Common myeloid progenitor, CD34-positive (primary cell): ENCODE measurements at regions not wholly inside any gene's neighbourhood (a gene's known extent, or its start where the extent isn't known, plus 50 kb on each side); places are given as distances from the start of the nearest gene placed in this dataset.

Experiments
- CTCF ChIA-PET: fragments of 350-600 bp; sonication (Branson Sonifier 250); formaldehyde crosslinking; loops from one replicate; lab custom pipeline; 2021; ENCODE audit warnings: antibody characterized with exemption; lab: Charles Lee
- POLR2A ChIA-PET: fragments of 350-600 bp; sonication (Branson Sonifier 250); formaldehyde crosslinking; loops from one replicate; lab custom pipeline; 2021; ENCODE audit warnings: antibody characterized with exemption; lab: Charles Lee
- DNase-seq, 3 donors: peaks; one replicate each; pipeline versions ENCODE4 v3.0.0 to v3.0.0-alpha.2; 2013
- H3K27ac ChIP-seq, 2 experiments: 1 replicate in 1 of 2; 2 replicates in 1 of 2; pipeline ENCODE4 v1.7.0; 2013; ENCODE audit warnings: inconsistent platforms in 2 of 2, low read length in 2 of 2, mild to moderate bottlenecking in 2 of 2, low read depth in 1 of 2, moderate library complexity in 1 of 2; ENCODE audit not compliant: severe bottlenecking in 2 of 2, insufficient read depth in 1 of 2, poor library complexity in 1 of 2
- H3K27me3 ChIP-seq, 5 experiments: replicated peaks in 2 of 5; 1 replicate in 3 of 5; 2 replicates in 2 of 5; pipeline versions ENCODE4 v1.6.1 to v1.7.0; 2013; ENCODE audit warnings: low read length in 4 of 5, mild to moderate bottlenecking in 2 of 5, moderate library complexity in 2 of 5, inconsistent platforms in 1 of 5; ENCODE audit not compliant: insufficient read depth in 5 of 5, control insufficient read depth in 4 of 5
- H3K36me3 ChIP-seq, 4 experiments: 1 replicate in 2 of 4; 2 replicates in 2 of 4; pipeline versions ENCODE4 v1.6.1 to v1.7.0; 2013; ENCODE audit warnings: low read length in 3 of 4, control low read depth in 1 of 4, mild to moderate bottlenecking in 1 of 4; ENCODE audit not compliant: control insufficient read depth in 4 of 4, insufficient read depth in 4 of 4
- H3K4me1 ChIP-seq, 4 experiments: 1 replicate in 3 of 4; 2 replicates in 1 of 4; pipeline versions ENCODE4 v1.6.1 to v1.7.1; 2013; ENCODE audit warnings: low read length in 3 of 4, mild to moderate bottlenecking in 3 of 4, control low read depth in 1 of 4, inconsistent platforms in 1 of 4, moderate library complexity in 1 of 4; ENCODE audit not compliant: control insufficient read depth in 4 of 4, insufficient read depth in 4 of 4; ENCODE audit errors: control extremely low read depth in 1 of 4
- H3K4me3 ChIP-seq, 7 experiments: 1 replicate in 4 of 7; 2 replicates in 3 of 7; pipeline versions ENCODE4 v1.5.1 to v1.7.0; 2013; ENCODE audit warnings: mild to moderate bottlenecking in 7 of 7, low read length in 6 of 7, moderate library complexity in 6 of 7, inconsistent platforms in 2 of 7, low read depth in 2 of 7, control low read depth in 1 of 7; ENCODE audit not compliant: insufficient read depth in 4 of 7, control insufficient read depth in 1 of 7; ENCODE audit errors: extremely low read depth in 1 of 7
- H3K9me3 ChIP-seq, 5 experiments: 1 replicate in 4 of 5; 2 replicates in 1 of 5; pipeline versions ENCODE4 v1.6.1 to v1.7.1; 2013; ENCODE audit warnings: low read length in 4 of 5, mild to moderate bottlenecking in 2 of 5, inconsistent platforms in 1 of 5, low read depth in 1 of 5, moderate library complexity in 1 of 5; ENCODE audit not compliant: control insufficient read depth in 4 of 5, insufficient read depth in 2 of 5; ENCODE audit errors: control extremely low read depth in 1 of 5
- WGBS: methylation state at CpG from one replicate; pipeline ENCODE4 v1.1.5; 2013; ENCODE audit not compliant: insufficient coverage; 5-methylcytosine and 5-hydroxymethylcytosine counted together

DNA sequence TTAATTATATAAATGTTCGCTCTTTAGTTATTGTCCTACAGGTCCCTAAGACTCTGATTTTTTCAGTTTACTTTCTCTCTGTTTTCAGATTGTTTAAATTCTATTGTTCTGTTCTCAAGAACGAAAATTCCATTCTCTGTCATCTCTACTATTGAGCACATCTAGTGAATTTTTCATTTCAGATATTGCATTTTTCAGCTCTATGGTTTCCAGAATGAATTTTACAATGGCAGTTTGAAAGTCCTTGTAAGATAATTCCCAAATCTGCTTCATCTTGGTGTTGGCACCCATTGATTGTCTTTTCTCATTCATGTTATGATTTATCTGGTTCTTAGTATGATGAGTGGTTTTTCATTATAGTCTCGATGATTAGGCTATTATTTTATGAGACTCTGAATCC lies 519.6 kb upstream of the LRFN5 start:
- ChIA-PET CTCF (no interaction called here), POLR2A (no interaction called here)
- WGBS: no CpG with 5 or more reads among the region's 3 CpGs
- no peak for DNase-seq
- Histone ChIP-seq H3K4me1 (no peaks in the 10 kb centered on the region), H3K9me3 (peaks cover 0 to 7% (median 0%) of the 10 kb centered on the region in 5 experiments), H3K36me3 (no peaks in the 10 kb centered on the region), H3K27ac (no peak overlapping the region), H3K27me3 (no peaks in the 10 kb centered on the region), H3K4me3 (no peak overlapping the region)

DNA sequence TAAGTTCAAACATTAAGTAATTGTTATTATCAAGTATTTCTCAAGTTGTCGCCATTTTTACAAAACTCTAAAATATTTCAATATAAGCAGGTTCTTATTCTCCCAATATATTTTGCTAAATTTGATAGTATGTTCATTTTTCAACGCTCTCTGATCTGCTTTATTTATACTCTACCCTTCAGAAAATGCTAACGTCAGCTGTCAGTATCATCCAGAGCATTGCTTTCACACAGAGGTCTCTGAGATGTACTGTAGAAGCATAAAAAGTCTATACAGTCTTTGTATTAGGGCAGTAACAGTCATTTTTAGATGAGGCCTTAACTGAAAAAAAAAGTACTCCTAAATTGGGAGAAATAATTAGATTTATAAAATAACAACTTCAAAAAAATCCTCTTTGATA lies 533.1 kb upstream of the LRFN5 start:
- Histone ChIP-seq H3K4me3 (no peak overlapping the region), H3K4me1 (no peaks in the 10 kb centered on the region), H3K9me3 (no peaks in the 10 kb centered on the region), H3K27ac (no peak overlapping the region), H3K27me3 (no peaks in the 10 kb centered on the region), H3K36me3 (no peaks in the 10 kb centered on the region)
- CTCF ChIA-PET: no interaction called here
- POLR2A ChIA-PET: no interaction called here
- no peak for DNase-seq
- WGBS: no CpG with 5 or more reads among the region's 3 CpGs

DNA sequence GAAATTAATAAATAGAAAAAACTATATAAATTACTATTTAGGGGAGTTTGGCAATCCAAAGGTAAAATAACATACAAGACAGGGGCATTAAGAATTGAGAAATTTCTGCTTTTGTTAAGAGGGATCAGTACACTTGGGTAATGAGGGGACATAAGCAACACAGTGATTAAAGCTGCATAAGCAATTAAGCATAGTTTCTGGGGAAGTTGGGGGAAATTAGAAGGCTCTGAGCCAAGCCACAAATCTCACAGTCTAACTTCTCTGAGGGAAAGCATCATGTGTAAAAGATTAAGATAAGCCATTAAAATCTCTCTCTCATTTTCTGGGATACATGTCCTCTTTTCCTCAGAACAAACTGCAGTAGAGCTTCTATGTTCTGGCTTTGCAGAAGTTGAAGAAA lies 533.9 kb upstream of the LRFN5 start:
- POLR2A ChIA-PET: no interaction called here
- no peaks in the 10 kb centered on the region for H3K4me1 ChIP-seq
- CTCF ChIA-PET: no interaction called here
- no peak overlapping the region for H3K4me3 ChIP-seq
- no peak for DNase-seq
- H3K27me3 ChIP-seq: no peaks in the 10 kb centered on the region
- no peaks in the 10 kb centered on the region for H3K9me3 ChIP-seq
- no peaks in the 10 kb centered on the region for H3K36me3 ChIP-seq
- no peak overlapping the region for H3K27ac ChIP-seq

DNA sequence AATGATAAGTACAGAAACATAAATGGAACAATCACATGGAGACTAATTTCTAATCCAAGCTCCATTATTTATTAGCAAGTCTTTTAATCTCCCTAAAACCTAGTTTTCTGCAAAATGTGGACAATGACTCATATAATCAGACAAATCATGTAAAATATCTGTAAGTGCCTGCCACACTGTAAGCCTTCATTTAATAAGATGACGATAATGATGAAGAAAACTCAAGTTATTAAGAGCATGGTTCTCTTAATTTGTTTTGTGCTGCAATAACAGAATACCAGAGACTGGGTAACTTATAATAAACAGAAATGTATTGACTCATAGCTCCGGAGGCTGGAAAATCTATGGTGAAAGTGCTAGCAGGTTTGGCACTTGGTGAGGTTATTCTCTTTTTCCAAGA lies 535.3 kb upstream of the LRFN5 start:
- POLR2A ChIA-PET: no interaction called here
- no peak for DNase-seq
- Histone ChIP-seq H3K4me3 (no peak overlapping the region), H3K27me3 (no peaks in the 10 kb centered on the region), H3K27ac (no peak overlapping the region), H3K4me1 (no peaks in the 10 kb centered on the region), H3K36me3 (no peaks in the 10 kb centered on the region), H3K9me3 (no peaks in the 10 kb centered on the region)
- WGBS: 88% methylated on average over 2 of the region's 2 CpGs
- CTCF ChIA-PET: no interaction called here

DNA sequence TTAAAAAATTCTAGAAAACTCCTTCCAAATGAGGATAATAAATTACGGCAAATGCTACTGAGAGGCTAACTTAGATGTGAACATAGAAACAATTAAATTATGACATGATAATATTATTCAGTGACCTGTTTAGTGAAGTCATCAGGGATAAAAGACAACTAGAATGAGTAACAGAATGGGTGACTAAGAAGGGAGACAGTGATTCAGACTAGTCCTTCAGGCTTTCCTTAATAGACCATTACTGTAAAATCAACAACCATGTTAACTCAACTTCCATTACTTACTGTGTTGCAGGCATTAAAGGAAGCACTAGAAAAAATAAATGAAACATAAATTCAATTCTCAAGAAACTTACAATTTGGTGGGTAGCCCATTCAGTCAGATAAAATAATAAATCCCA lies 543.9 kb upstream of the LRFN5 start:
- no CpG with 5 or more reads among the region's 1 CpG for WGBS
- Histone ChIP-seq H3K4me1 (no peaks in the 10 kb centered on the region), H3K4me3 (no peak overlapping the region), H3K27me3 (no peaks in the 10 kb centered on the region), H3K9me3 (no peaks in the 10 kb centered on the region), H3K36me3 (no peaks in the 10 kb centered on the region), H3K27ac (no peak overlapping the region)
- POLR2A ChIA-PET: no interaction called here
- no peak for DNase-seq
- CTCF ChIA-PET: no interaction called here

DNA sequence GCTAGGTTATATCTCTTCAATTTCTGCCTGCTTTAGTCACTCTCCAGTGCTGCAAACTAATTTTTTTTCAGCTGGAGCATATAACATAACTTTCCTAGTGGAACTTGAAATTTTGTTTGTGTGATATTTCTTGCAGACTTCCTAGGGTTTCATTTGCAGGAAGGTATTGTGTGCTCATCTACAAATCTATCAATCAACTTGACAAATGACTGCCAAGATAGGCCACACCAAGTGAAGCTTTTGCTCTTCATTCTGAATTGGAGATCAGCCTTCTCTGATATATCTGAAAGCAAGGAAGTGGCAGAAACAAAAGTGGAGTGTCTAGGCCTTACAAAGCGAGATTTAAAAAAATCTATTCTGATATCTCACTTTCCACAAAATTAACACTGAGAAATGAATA lies 551.1 kb upstream of the LRFN5 start:
- no peaks in the 10 kb centered on the region for H3K27me3 ChIP-seq
- no peak overlapping the region for H3K4me3 ChIP-seq
- CTCF ChIA-PET: no interaction called here
- H3K9me3 ChIP-seq: no peaks in the 10 kb centered on the region
- POLR2A ChIA-PET: no interaction called here
- H3K4me1 ChIP-seq: no peaks in the 10 kb centered on the region
- no peak for DNase-seq
- H3K27ac ChIP-seq: no peak overlapping the region
- no peaks in the 10 kb centered on the region for H3K36me3 ChIP-seq
- no CpG with 5 or more reads among the region's 1 CpG for WGBS

DNA sequence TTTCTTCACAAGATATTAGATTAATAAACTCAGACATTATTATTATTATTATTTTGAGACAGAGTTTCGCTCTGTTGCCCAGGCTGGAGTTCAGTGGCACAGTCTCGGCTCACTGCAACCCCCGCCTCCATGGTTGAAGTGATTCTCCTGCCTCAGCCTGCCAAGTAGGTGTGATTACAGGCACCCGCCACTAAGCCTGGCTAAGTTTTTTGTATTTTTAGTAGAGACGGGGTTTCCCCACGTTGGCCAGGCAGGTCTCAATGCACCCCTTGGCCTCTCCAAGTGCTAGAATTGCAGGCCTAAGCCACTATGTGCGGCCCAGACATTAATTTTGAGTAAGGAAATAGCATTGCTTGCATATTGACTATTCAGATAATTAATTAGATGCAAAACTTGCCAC lies 554.9 kb upstream of the LRFN5 start:
- no peaks in the 10 kb centered on the region for H3K4me1 ChIP-seq
- CTCF ChIA-PET: no interaction called here
- H3K27me3 ChIP-seq: no peaks in the 10 kb centered on the region
- H3K27ac ChIP-seq: no peak overlapping the region
- no peak for DNase-seq
- WGBS: 60% methylated on average over 2 of the region's 7 CpGs
- POLR2A ChIA-PET: no interaction called here
- no peaks in the 10 kb centered on the region for H3K36me3 ChIP-seq
- no peak overlapping the region for H3K4me3 ChIP-seq
- H3K9me3 ChIP-seq: no peaks in the 10 kb centered on the region

DNA sequence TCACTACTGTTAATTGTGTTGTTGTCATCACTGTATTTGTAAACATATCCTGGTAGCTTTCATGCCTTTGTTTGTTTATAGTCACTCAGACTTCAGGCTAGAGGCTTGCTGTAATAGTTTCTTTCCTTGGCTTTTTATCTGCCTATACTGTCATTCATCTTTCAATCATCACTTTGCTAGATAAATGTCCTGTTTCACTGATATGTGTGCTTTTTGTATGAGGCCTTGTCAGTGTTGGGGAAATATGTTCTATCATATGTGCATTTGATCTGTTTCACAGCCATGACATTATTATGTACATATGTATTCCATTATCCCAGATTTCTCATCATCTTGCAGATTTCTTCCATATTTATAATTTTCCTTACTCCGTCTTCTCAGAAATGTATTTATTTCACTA lies 558.9 kb upstream of the LRFN5 start:
- ChIA-PET CTCF (no interaction called here), POLR2A (no interaction called here)
- H3K4me1 ChIP-seq: no peaks in the 10 kb centered on the region
- no peak overlapping the region for H3K27ac ChIP-seq
- no peaks in the 10 kb centered on the region for H3K27me3 ChIP-seq
- H3K36me3 ChIP-seq: no peaks in the 10 kb centered on the region
- no peak overlapping the region for H3K4me3 ChIP-seq
- H3K9me3 ChIP-seq: no peaks in the 10 kb centered on the region
- no CpG with 5 or more reads among the region's 1 CpG for WGBS
- no peak for DNase-seq
